Breast epithelium (tissue), 4 donors: ENCODE measurements at regions not wholly inside any gene's neighbourhood (a gene's known extent, or its start where the extent isn't known, plus 50 kb on each side); places are given as distances from the start of the nearest gene placed in this dataset.

Experiments used
- DNase-seq, 2 donors: peaks; one replicate each; pipeline ENCODE4 v3.0.0-alpha.2; 2019; ENCODE audit warnings: low spot score in 2 of 2
- H3K27ac ChIP-seq, 2 donors: fragments of 200-600 bp; sonication (generic) in 1 of 2; one replicate each; pipeline ENCODE4 v1.5.1; 2016 to 2019; ENCODE audit warnings: mild to moderate bottlenecking in 1 of 2
- H3K27me3 ChIP-seq, 2 donors: fragments of 200-600 bp; sonication (generic) in 1 of 2; one replicate each; pipeline versions ENCODE4 v1.5.1 to v1.6.0; 2017 to 2019; ENCODE audit warnings: control low read depth in 1 of 2, mild to moderate bottlenecking in 1 of 2
- H3K36me3 ChIP-seq: fragments of 200-600 bp; one replicate; pipeline ENCODE4 v1.5.1; 2019
- H3K4me1 ChIP-seq, 2 donors: fragments of 200-600 bp; sonication (generic); one replicate each; pipeline ENCODE4 v1.5.1; 2016 to 2019; ENCODE audit warnings: control low read depth in 1 of 2
- H3K4me3 ChIP-seq, 3 donors: fragments of 200-600 bp; sonication (generic); 1 replicate in 2 of 3; 2 replicates in 1 of 3; pipeline ENCODE4 v1.5.1; 2016 to 2019; ENCODE audit warnings: mild to moderate bottlenecking in 3 of 3, moderate library complexity in 2 of 3
- H3K9me3 ChIP-seq, 2 donors: fragments of 200-600 bp; sonication (generic) in 1 of 2; one replicate each; pipeline ENCODE4 v1.5.1; 2016 to 2019; ENCODE audit warnings: control low read depth in 1 of 2
- CTCF ChIP-seq, 3 donors: fragments of 450-650 bp; IDR thresholded peaks; one replicate each; pipeline ENCODE4 v1.5.1; 2016 to 2017; ENCODE audit warnings: antibody characterized with exemption in 3 of 3, mild to moderate bottlenecking in 3 of 3, moderate library complexity in 3 of 3
- POLR2A ChIP-seq: fragments of 450-650 bp; IDR thresholded peaks from one replicate; pipeline ENCODE4 v1.6.1; 2016; ENCODE audit warnings: antibody characterized with exemption, mild to moderate bottlenecking, moderate library complexity
- POLR2AphosphoS5 ChIP-seq, 3 donors: sonication (generic); formaldehyde crosslinking; IDR thresholded peaks; one replicate each; pipeline ENCODE4 v1.6.1; 2017; ENCODE audit warnings: antibody characterized with exemption in 3 of 3
- intact Hi-C: fragments of 100-400 bp; cut with DNase I; formaldehyde crosslinking; loops from one replicate; pipeline ENCODE4 v1.15.1; 2023; ENCODE audit warnings: low total_unique reads

DNA sequence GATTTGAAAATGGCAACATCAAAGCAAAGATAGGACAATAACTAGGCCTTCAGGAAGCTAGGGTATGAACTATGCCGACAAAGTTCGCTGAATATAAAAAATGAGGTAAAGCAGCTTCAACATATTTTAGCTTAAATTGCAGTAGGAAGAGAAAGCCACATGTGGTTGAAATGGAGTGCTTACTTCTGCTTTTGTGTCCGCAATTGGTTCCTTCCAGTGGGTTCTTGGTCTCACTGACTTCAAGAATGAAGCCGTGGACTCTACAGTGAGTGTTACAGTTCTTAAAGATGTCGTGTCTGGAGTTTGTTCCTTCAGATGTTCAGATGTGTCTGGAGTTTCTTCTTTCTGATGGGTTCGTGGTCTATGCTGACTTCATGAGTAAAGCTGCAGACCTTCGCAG lies 95.2 kb downstream of the APTX start:
- Histone ChIP-seq H3K27ac (no peak overlapping the region), H3K4me3 (no peak overlapping the region), H3K4me1 (no peaks in the 10 kb centered on the region), H3K27me3 (no peaks in the 10 kb centered on the region), H3K36me3 (no peaks in the 10 kb centered on the region), H3K9me3 (peaks cover 0 to 14% of the 10 kb centered on the region in 2 donors)
- intact Hi-C loops, result no loop called here
- no peak for TF ChIP-seq POLR2A
- TF ChIP-seq CTCF (IDR thresholded peaks at IDR 0.05), result no peak
- no peak for TF ChIP-seq POLR2AphosphoS5 (IDR thresholded peaks at IDR 0.05)
- no peak for DNase-seq

DNA sequence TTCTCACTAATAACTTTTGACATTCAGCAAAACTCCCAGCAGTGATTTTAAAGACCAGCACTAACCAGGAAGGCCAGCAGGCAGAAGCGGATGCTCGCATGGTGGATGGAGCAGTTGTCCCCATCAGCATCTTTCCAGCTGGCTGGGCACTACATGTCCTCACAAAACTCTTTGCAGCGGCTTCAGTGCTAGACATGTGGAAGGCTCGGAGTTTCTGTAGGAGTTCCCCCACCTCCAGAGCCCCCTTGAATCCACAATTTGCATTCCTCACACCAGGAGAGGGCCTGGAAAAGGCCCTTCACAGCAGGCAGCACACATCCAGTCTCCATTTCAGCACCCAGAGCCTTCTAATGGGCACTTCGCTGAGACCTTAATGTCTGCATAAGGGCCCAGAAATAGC lies 85.6 kb downstream of the APTX start:
- intact Hi-C loops, result no loop called here
- Histone ChIP-seq H3K36me3 (no peaks in the 10 kb centered on the region), H3K4me1 (no peaks in the 10 kb centered on the region), H3K27ac (no peak overlapping the region), H3K9me3 (no peaks in the 10 kb centered on the region), H3K27me3 (no peaks in the 10 kb centered on the region), H3K4me3 (no peak overlapping the region)
- DNase-seq, result no peak
- TF ChIP-seq POLR2AphosphoS5 (IDR thresholded peaks at IDR 0.05), result no peak

GRCh38 chr9:32918628-32919027 lies 82.8 kb downstream of the APTX start:
- H3K36me3 ChIP-seq, result no peaks in the 10 kb centered on the region
- no peak for DNase-seq
- no peak for TF ChIP-seq CTCF (IDR thresholded peaks at IDR 0.05)
- TF ChIP-seq POLR2A, result no peak
- no peak for TF ChIP-seq POLR2AphosphoS5 (IDR thresholded peaks at IDR 0.05)
- no peaks in the 10 kb centered on the region for H3K27me3 ChIP-seq
- intact Hi-C loops, result loop anchor here (1.0 kb wide), 1 partner anchor 14 kb away; no protein-coding TSS in a partner anchor
- H3K4me1 ChIP-seq, result no peaks in the 10 kb centered on the region
- no peak overlapping the region for H3K4me3 ChIP-seq
- H3K27ac ChIP-seq, result no peak overlapping the region
- H3K9me3 ChIP-seq, result peaks cover 0 to 8% of the 10 kb centered on the region in 2 donors
